Uterus (tissue), 2 donors: ENCODE measurements at regions not wholly inside any gene's neighbourhood (a gene's known extent, or its start where the extent isn't known, plus 50 kb on each side); places are given as distances from the start of the nearest gene placed in this dataset.

Experiments
- CTCF ChIP-seq, 4 experiments: fragments of 200-600 bp in 2 of 4; fragments of 450-650 bp in 2 of 4; sonication (generic) in 2 of 4; IDR thresholded peaks; one replicate each; pipeline ENCODE4 v1.5.1; 2016 to 2019; ENCODE audit warnings: antibody characterized with exemption in 4 of 4, mild to moderate bottlenecking in 2 of 4, moderate library complexity in 1 of 4
- POLR2A ChIP-seq, 2 donors: fragments of 450-650 bp; IDR thresholded peaks; one replicate each; pipeline ENCODE4 v1.6.1; 2016; ENCODE audit warnings: antibody characterized with exemption in 2 of 2, mild to moderate bottlenecking in 1 of 2, moderate library complexity in 1 of 2

GRCh38 chr2:201980389-201980821 lies 53.2 kb upstream of the FZD7 start:
- TF ChIP-seq CTCF (IDR thresholded peaks at IDR 0.05) (no peak), POLR2A (IDR thresholded peaks at IDR 0.05) (no peak)
